SK-N-SH (cell line): ENCODE measurements at regions not wholly inside any gene's neighbourhood (a gene's known extent, or its start where the extent isn't known, plus 50 kb on each side); places are given as distances from the start of the nearest gene placed in this dataset.

ENCODE experiments used
- CTCF ChIA-PET: fragments of 300-600, 350-600 bp; formaldehyde crosslinking; extraction: SDS; loops from one replicate; lab custom pipeline; 2021; lab: Yijun Ruan, JAX
- POLR2A ChIA-PET: fragments of 350-600 bp; sonication (Branson Sonifier 250); formaldehyde crosslinking; extraction: SDS; loops from one replicate; lab custom pipeline; 2020; ENCODE audit warnings: antibody characterized with exemption, inconsistent platforms; lab: Yijun Ruan, JAX
- DNase-seq: peaks from one replicate; pipeline ENCODE4 v3.0.0; 2012
- H2AFZ ChIP-seq: fragments of 200-600 bp; sonication (generic); 2 replicates; pipeline ENCODE4 v1.8.1; 2016; ENCODE audit warnings: antibody characterized with exemption, mild to moderate bottlenecking, low read depth
- H3F3A ChIP-seq: fragments of 200-600 bp; sonication (generic); replicated peaks from 2 replicates; pipeline ENCODE3; 2016; ENCODE audit warnings: antibody characterized with exemption, mild to moderate bottlenecking; ENCODE audit not compliant: insufficient read depth
- H3K27ac ChIP-seq, 2 experiments: fragments of 200-500 bp in 1 of 2; fragments of 200-600 bp in 1 of 2; sonication (Bioruptor generic) in 1 of 2; sonication (generic), shearing (Covaris generic) in 1 of 2; 2 replicates each; pipeline versions ENCODE4 v1.5.1 to v1.6.1; 2014 to 2016; ENCODE audit warnings: low read depth in 2 of 2, inconsistent platforms in 1 of 2, low read length in 1 of 2, mild to moderate bottlenecking in 1 of 2, mixed read lengths in 1 of 2
- H3K27me3 ChIP-seq: fragments of 200-600 bp; sonication (generic), shearing (Covaris generic); 2 replicates; pipeline ENCODE4 v1.6.1; 2016; ENCODE audit warnings: mixed run types; ENCODE audit not compliant: insufficient read depth
- H3K36me3 ChIP-seq, 2 experiments: fragments of 200-500 bp in 1 of 2; fragments of 200-600 bp in 1 of 2; sonication (Bioruptor generic) in 1 of 2; sonication (generic) in 1 of 2; replicated peaks in 1 of 2; 2 replicates each; pipeline versions ENCODE3 to v1.5.1; 2014 to 2016; ENCODE audit warnings: low read length in 1 of 2, mild to moderate bottlenecking in 1 of 2; ENCODE audit not compliant: insufficient read depth in 2 of 2, control insufficient read depth in 1 of 2
- H3K4me1 ChIP-seq, 2 experiments: fragments of 200-500 bp in 1 of 2; fragments of 200-600 bp in 1 of 2; sonication (Bioruptor generic) in 1 of 2; sonication (generic), shearing (Covaris generic) in 1 of 2; 2 replicates each; pipeline versions ENCODE4 v1.5.1 to v1.6.1; 2014 to 2016; ENCODE audit warnings: low read depth in 1 of 2, low read length in 1 of 2, mixed run types in 1 of 2; ENCODE audit not compliant: insufficient read depth in 2 of 2, control insufficient read depth in 1 of 2
- H3K4me2 ChIP-seq: fragments of 200-600 bp; sonication (generic), shearing (Covaris generic); 2 replicates; pipeline ENCODE4 v1.6.1; 2017; ENCODE audit warnings: mixed run types
- H3K4me3 ChIP-seq, 2 experiments: fragments of 200-500 bp in 1 of 2; fragments of 200-600 bp in 1 of 2; sonication (Bioruptor generic) in 1 of 2; sonication (generic), shearing (Covaris generic) in 1 of 2; 2 replicates each; pipeline versions ENCODE4 v1.5.1 to v1.8.1; 2014 to 2016; ENCODE audit warnings: low read depth in 2 of 2, inconsistent platforms in 1 of 2, low read length in 1 of 2, mild to moderate bottlenecking in 1 of 2, mixed read lengths in 1 of 2, moderate library complexity in 1 of 2
- H3K79me2 ChIP-seq: fragments of 200-600 bp; sonication (generic); 2 replicates; pipeline ENCODE4 v1.8.1; 2017; ENCODE audit warnings: mild to moderate bottlenecking; ENCODE audit not compliant: insufficient read depth
- H3K9ac ChIP-seq: fragments of 200-600 bp; sonication (generic); 2 replicates; pipeline ENCODE4 v1.6.1; 2017; ENCODE audit warnings: mixed run types
- H3K9me2 ChIP-seq: fragments of 200-600 bp; sonication (generic); 2 replicates; pipeline ENCODE4 v1.6.1; 2017; ENCODE audit warnings: mixed run types
- H3K9me3 ChIP-seq: fragments of 200-600 bp; sonication (generic); 2 replicates; pipeline ENCODE4 v1.6.1; 2017; ENCODE audit warnings: mixed run types, mild to moderate bottlenecking, moderate library complexity
- H4K20me1 ChIP-seq: fragments of 200-600 bp; sonication (generic); 2 replicates; pipeline ENCODE4 v1.6.1; 2017; ENCODE audit warnings: mild to moderate bottlenecking, mixed run types; ENCODE audit not compliant: insufficient read depth
- ELF1 ChIP-seq: IDR thresholded peaks from 2 replicates; pipeline ENCODE4 v1.4.0; 2012
- GATA2 ChIP-seq: sonication (generic); formaldehyde crosslinking; IDR thresholded peaks from 2 replicates; pipeline ENCODE4 v1.5.0; 2020; ENCODE audit warnings: mild to moderate bottlenecking, missing genetic modification reagents
- POLR2AphosphoS5 ChIP-seq: IDR thresholded peaks from 2 replicates; pipeline ENCODE4 v1.6.1; 2012; ENCODE audit warnings: low read depth, low read length
- TAF1 ChIP-seq: IDR thresholded peaks from 2 replicates; pipeline ENCODE4 v1.6.1; 2012; ENCODE audit warnings: low read depth, mild to moderate bottlenecking, low read length, moderate library complexity, borderline replicate concordance
- WGBS: methylation state at CpG from one replicate; pipeline ENCODE4 v1.1.6; 2017; ENCODE audit warnings: low lambda C conversion rate; 5-methylcytosine and 5-hydroxymethylcytosine counted together
- TF ChIP-seq, protein P1 (sequence below): fragments of 200-600 bp; sonication (generic); IDR thresholded peaks from 2 replicates; pipeline ENCODE4 v1.6.1; 2017; ENCODE audit warnings: antibody characterized with exemption, mild to moderate bottlenecking, moderate library complexity
- TF ChIP-seq, protein P2 (sequence below): IDR thresholded peaks from 2 replicates; pipeline ENCODE4 v1.4.0; 2012; ENCODE audit warnings: low read depth, borderline replicate concordance
- TF ChIP-seq, protein P3 (sequence below): fragments of 150-350 bp; IDR thresholded peaks from 2 replicates; pipeline ENCODE4 v1.6.1; 2017; ENCODE audit warnings: antibody characterized with exemption, low read length, low read depth, borderline replicate concordance

DNA sequence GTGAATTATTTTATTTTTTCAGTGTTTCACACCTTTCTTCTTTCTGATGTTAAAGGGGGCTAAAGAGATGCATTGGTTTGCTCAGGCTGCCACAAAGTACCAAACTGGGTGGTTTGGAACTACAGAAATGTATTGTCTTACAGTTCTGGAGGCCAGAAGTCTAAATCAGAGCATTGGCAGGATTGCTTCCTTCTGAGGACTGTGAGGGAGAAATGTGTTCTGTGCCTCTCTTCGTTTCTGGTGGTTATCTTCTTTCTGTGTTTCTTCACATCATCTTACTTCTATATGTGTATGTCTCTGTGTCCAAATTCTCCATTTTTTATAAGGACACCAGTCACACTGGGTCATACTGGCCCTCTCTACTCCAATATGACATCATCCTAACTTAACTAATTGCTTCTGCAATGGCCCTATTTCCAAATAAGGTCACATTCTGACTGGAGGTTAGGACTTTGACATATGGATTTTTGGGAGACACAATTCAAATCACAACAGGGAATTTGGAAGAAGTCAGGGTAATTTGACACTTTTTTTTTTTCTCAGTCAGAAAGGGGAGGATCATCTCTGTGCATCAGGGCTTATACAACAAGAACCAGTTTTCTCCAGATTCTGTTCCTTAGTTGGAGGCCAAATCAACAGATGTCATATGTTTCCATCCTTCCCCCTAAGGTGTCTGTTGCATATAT is 188.2 kb downstream of the KCNRG start:
- 74% methylated on average over 1 of the region's 1 CpG for WGBS
- no peak for DNase-seq
- Histone ChIP-seq H3K79me2 (no peaks in the 10 kb centered on the region), H3F3A (no peaks in the 10 kb centered on the region), H3K4me1 (peaks cover 4 to 19% of the 10 kb centered on the region in 2 experiments; a peak in 2 of 4 replicates), H3K27ac (no peak overlapping the region), H2AFZ (no peak overlapping the region), H3K9me2 (no peaks in the 10 kb centered on the region), H3K9ac (no peak overlapping the region)
- no peak for TF ChIP-seq GATA2 (CRISPR knock-in tag)
- TF ChIP-seq ELF1: no peak
- TF ChIP-seq POLR2AphosphoS5: no peak
- TF ChIP-seq, protein P1, sequence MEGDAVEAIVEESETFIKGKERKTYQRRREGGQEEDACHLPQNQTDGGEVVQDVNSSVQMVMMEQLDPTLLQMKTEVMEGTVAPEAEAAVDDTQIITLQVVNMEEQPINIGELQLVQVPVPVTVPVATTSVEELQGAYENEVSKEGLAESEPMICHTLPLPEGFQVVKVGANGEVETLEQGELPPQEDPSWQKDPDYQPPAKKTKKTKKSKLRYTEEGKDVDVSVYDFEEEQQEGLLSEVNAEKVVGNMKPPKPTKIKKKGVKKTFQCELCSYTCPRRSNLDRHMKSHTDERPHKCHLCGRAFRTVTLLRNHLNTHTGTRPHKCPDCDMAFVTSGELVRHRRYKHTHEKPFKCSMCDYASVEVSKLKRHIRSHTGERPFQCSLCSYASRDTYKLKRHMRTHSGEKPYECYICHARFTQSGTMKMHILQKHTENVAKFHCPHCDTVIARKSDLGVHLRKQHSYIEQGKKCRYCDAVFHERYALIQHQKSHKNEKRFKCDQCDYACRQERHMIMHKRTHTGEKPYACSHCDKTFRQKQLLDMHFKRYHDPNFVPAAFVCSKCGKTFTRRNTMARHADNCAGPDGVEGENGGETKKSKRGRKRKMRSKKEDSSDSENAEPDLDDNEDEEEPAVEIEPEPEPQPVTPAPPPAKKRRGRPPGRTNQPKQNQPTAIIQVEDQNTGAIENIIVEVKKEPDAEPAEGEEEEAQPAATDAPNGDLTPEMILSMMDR: no peak
- TF ChIP-seq, protein P2, sequence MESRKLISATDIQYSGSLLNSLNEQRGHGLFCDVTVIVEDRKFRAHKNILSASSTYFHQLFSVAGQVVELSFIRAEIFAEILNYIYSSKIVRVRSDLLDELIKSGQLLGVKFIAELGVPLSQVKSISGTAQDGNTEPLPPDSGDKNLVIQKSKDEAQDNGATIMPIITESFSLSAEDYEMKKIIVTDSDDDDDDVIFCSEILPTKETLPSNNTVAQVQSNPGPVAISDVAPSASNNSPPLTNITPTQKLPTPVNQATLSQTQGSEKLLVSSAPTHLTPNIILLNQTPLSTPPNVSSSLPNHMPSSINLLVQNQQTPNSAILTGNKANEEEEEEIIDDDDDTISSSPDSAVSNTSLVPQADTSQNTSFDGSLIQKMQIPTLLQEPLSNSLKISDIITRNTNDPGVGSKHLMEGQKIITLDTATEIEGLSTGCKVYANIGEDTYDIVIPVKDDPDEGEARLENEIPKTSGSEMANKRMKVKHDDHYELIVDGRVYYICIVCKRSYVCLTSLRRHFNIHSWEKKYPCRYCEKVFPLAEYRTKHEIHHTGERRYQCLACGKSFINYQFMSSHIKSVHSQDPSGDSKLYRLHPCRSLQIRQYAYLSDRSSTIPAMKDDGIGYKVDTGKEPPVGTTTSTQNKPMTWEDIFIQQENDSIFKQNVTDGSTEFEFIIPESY: no peak
- TF ChIP-seq, all 33 proteins: peak for 0
- H3K27me3 ChIP-seq: no peaks in the 10 kb centered on the region
- ChIA-PET CTCF (no interaction called here), POLR2A (no interaction called here)
- H3K4me2 ChIP-seq: no peak overlapping the region
- no peaks in the 10 kb centered on the region for H3K36me3 ChIP-seq
- no peaks in the 10 kb centered on the region for H4K20me1 ChIP-seq
- H3K9me3 ChIP-seq: no peaks in the 10 kb centered on the region
- H3K4me3 ChIP-seq: no peak overlapping the region

DNA sequence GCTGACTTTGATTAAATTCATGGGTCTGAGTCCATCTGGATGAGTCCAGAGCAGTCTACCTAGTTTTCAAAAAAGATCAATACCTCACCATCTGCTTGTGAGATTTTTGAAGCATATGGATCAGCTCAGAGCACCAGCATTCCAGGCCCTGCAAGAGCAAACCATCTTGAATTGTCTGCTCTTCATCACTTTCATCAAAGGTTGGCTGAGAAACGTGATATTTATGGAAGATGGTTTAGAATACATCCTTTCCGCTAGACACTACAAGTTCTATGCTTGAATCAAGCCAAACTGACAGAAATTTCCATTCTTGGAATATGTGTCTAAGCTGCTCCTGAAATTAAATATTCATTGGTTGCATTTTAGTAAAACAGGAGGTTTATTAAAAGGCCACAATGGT is 190.3 kb downstream of the KCNRG start:
- no peaks in the 10 kb centered on the region for H3K9me3 ChIP-seq
- CTCF ChIA-PET: interaction anchor here (1.1 kb wide), 1 partner anchor 14 kb away, joined by 3 read pairs; no protein-coding TSS in a partner anchor
- H3K9me2 ChIP-seq: no peaks in the 10 kb centered on the region

More for the DNA sequence above, 190.3 kb downstream of the KCNRG start:
- Histone ChIP-seq H3F3A (peaks cover 5% of the 10 kb centered on the region), H3K4me3 (no peak overlapping the region), H2AFZ (no peak overlapping the region), H3K4me1 (peaks cover 8 to 17% of the 10 kb centered on the region in 2 experiments; a peak in 2 of 4 replicates), H3K36me3 (no peaks in the 10 kb centered on the region), H3K79me2 (no peaks in the 10 kb centered on the region), H3K27ac (no peak overlapping the region), H3K9ac (no peak overlapping the region), H3K27me3 (no peaks in the 10 kb centered on the region), H3K4me2 (no peak overlapping the region), H4K20me1 (no peaks in the 10 kb centered on the region)
- TF ChIP-seq GATA2 (CRISPR knock-in tag): no peak
- TF ChIP-seq, protein P3, sequence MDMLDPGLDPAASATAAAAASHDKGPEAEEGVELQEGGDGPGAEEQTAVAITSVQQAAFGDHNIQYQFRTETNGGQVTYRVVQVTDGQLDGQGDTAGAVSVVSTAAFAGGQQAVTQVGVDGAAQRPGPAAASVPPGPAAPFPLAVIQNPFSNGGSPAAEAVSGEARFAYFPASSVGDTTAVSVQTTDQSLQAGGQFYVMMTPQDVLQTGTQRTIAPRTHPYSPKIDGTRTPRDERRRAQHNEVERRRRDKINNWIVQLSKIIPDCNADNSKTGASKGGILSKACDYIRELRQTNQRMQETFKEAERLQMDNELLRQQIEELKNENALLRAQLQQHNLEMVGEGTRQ: no peak
- TF ChIP-seq TAF1: no peak
- WGBS: 75% methylated on average over 2 of the region's 2 CpGs
- POLR2A ChIA-PET: no interaction called here
- no peak for DNase-seq
